GM21825 (cell line): ENCODE measurements at regions not wholly inside any gene's neighbourhood (a gene's known extent, or its start where the extent isn't known, plus 50 kb on each side); places are given as distances from the start of the nearest gene placed in this dataset.
"Not testable (repeated sequence)": the region's sequence is repeated elsewhere in the genome, so short reads cannot be mapped to it uniquely, and the experiment has no call there.

Source experiments
- ATAC-seq: cut with Tn5 transposase; IDR thresholded peaks from one replicate; pipeline ENCODE4 v1.9.1; 2021; ENCODE audit warnings: mild to moderate bottlenecking, moderate library complexity; ENCODE audit not compliant: unreplicated experiment

GRCh38 chr6:112457886-112458285, 110.8 kb downstream of the RFPL4B start:
- no peak for ATAC-seq

- no peak for ATAC-seq
Observed at GRCh38 chr6:112459758-112460304, 112.7 kb downstream of the RFPL4B start.

DNA sequence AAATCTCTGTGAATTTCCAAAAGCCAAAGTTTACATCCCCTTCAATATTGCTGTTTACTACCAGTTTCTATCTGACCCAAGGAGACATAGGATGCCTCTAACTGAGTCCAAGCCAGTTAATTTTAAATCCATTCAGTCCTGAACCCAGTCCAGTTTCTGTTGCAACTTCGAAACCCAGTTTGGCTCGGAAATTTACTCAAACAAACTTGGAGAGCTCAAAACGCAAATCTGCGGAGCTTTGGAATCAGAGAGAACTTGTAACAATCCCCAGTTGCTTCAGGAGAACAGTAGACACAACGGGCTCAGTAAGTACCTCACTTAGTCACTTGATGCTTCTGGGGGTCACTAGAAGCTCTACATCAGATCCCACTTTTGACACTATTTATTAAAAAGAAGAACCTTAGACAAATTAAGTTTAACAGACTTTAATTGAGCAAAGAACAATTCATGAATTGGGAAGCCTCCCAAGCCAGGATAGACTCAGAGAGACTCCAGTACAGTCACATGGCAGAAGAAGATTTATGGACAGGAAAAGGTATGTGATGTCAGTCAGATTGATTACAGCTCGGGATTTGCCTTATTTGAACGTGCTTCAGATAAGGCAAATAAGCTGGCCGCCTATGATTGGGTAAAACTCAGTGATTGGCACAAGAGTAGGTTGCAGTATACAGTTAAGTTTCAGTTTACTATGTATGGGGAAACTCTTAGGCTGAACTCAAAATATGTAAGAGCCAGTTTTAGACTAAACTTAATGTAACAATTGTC, 118.0 kb downstream of the RFPL4B start:
- no peak for ATAC-seq

- peak; percentile 72 for ATAC-seq
Observed at GRCh38 chr6:112466373-112467151, 119.4 kb downstream of the RFPL4B start.

DNA sequence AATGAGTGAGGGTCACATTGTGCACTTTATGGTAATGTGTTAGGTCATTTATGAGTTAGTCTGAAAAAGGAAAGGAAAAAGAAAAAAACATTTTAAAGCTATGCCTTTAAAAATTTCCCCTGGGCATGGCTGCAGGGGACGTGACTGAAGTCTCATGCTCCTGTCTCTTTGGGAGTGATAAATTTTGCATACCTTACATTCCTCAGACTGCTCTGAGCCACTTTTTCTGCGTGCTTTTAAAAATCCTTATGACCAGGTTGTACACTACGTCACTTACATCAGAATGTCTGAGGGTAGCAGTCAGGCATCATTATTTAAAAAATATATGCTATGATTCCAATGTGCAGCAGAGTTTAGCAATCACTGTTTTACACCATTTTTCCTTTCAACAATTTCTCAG, 121.2 kb downstream of the RFPL4B start:
- no peak for ATAC-seq

GRCh38 chr6:112469306-112469705, 122.2 kb downstream of the RFPL4B start:
- ATAC-seq: no peak

GRCh38 chr6:112470376-112470775, 123.2 kb downstream of the RFPL4B start:
- ATAC-seq: no peak

- no peak for ATAC-seq
Observed at GRCh38 chr6:112470950-112471349, 123.8 kb downstream of the RFPL4B start.

DNA sequence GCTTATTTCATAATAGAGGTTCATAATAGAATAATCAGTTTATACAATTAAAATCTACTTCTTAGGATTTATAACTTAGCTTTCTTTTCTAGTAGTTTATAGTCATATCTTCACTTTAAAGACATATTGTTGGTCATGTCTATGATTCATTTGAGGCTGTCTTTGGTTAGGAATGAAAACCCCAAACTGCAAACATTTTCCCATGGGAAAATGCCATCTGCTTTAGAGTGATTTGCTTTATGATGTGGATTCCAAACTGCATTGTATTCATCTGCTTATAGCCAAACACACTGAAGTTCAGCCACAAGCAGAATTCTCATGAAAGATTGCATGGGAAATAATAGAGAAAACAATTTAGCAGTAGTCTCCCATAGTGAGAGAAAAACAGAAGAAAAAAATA, 128.0 kb downstream of the RFPL4B start:
- ATAC-seq: no peak

DNA sequence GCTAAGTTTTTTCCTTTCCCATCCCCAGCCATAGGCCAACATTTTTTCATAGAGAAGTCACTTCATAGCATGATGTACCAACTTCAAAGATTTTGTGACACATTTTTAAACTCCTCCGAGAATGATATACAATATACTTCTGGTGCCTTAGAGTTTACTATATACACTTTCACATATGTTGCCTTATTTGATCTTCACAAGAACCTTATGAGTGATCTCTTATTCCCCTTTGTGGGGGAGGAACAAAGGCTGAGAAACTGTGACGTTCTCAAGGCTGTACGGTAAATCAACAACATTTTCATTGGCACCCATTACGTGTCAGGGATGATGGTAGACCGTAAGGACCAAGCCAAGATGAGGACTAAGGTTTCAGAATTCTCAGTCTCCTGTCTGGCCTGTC, 130.0 kb downstream of the RFPL4B start:
- ATAC-seq: no peak

DNA sequence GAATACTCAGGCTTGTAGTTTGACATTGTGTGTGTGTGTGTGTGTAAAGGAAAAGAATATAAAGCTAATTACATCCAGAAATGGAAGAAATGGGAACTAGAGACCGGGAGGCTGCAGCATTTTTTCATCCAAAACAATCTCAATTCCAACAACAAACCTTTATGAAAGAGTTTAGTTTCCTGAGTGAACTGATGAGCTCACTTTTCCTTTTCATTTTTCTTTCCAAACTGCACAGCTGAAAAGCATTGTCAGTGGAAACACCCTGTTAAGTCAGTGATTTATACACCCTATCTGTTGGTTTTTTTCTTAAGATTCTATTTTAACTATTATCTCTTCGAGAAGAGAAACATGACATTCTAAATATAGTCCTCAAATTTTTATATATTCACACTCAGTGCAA, 130.9 kb downstream of the RFPL4B start:
- ATAC-seq: no peak

- ATAC-seq: not testable (repeated sequence)
Observed at GRCh38 chr6:112479975-112480374, 132.8 kb downstream of the RFPL4B start.

DNA sequence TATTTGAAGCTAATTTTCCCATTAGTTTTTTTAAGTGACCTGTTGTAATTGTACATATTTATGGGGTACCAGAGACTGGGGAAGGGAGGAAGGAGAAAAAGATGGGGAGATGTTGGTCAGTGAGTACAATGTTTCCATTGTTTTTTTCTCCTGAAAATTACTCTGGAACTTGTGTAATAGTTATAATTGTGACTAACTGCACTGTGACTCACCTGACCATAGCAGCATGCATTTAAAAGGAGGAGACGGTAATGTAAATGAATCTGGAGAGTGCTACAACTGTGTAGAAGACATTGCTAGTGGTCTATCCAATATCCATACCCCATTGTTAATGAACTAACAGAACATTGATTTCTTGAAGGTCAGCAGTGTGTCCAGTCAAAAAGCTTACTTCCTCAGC, 133.4 kb downstream of the RFPL4B start:
- ATAC-seq: no peak

DNA sequence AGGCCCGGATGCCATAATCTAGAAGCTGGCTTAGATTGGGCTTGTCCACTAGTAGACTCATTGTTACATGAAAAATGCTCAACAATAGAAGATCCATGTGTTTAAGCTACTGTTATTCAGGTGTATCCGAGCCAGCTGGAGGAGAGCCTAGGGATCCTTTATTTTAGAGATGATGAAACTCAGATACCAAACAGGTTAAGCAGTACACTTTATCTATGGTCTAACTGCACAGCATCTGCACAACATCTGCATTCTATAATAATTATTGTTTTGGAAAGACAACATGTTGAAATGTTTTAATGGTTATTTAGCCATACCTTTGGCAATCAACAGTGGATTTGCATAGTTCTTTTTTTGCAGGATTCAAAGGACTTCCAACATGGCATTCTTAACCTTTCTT, 134.1 kb downstream of the RFPL4B start:
- ATAC-seq: no peak

- ATAC-seq: no peak
Observed at GRCh38 chr6:112482373-112482772, 135.2 kb downstream of the RFPL4B start.

DNA sequence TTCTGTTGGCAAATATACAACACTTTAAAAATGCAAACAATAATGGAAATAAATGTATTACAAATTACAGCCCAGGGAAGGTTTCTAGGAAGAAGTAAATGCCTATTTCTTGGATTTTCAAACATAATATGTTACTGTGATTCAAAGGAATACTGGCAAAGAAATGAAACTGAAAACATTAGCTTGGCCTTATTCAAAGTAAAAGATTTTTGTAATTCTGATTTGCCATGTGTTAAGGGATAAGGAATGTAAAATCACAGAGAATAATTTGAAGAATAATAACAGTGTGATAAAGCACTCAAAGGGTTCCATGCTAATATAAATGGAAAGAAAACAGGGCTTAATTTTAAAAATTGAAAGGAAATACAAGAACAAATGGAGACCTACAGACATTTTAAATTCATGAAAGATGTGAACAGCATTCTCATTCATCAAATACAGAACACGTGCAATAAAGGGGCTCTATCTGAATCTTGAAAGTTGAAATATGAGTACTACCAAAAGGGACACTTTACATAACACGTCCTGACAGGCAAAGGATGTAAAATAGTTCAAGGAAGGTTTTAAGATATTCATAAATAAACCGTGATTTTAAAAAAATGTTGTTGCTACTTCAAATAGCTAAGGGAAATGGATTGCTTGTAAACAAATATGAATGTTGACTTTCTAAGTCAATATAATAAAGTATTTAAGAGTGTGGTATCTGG, 138.1 kb downstream of the RFPL4B start:
- ATAC-seq: no peak

DNA sequence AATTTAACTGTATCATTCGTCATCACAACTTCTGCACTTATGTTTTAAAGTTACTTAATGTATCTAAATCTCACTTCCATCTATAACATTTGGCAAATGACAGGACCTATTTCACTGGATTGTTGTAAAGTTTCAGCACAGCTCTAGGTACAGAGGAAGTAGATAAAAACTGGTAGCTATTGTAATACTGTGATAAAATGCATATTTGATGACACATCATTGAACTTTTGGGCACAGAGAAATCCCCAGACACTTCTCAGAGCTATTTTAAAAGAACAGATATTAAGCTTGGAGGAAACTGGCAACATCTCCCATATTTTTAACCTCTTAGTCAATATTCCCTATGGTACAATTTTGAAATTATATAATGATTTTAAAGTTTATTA, 138.7 kb downstream of the RFPL4B start:
- no peak for ATAC-seq

GRCh38 chr6:112486454-112486853, 139.3 kb downstream of the RFPL4B start:
- ATAC-seq: no peak

- ATAC-seq: no peak
Observed at GRCh38 chr6:112488238-112488637, 141.1 kb downstream of the RFPL4B start.

- ATAC-seq: no peak
Observed at GRCh38 chr6:112501705-112502104, 154.6 kb downstream of the RFPL4B start.

- ATAC-seq: no peak
Observed at GRCh38 chr6:112502351-112503090, 155.4 kb downstream of the RFPL4B start.
